GM19397 (cell line): ENCODE measurements at regions not wholly inside any gene's neighbourhood (a gene's known extent, or its start where the extent isn't known, plus 50 kb on each side); places are given as distances from the start of the nearest gene placed in this dataset.
"Not testable (repeated sequence)": the region's sequence is repeated elsewhere in the genome, so short reads cannot be mapped to it uniquely, and the experiment has no call there.

Source experiments
- ATAC-seq: cut with Tn5 transposase; IDR thresholded peaks from one replicate; pipeline ENCODE4 v1.9.1; 2021; ENCODE audit warnings: mild to moderate bottlenecking, moderate library complexity; ENCODE audit not compliant: unreplicated experiment

DNA sequence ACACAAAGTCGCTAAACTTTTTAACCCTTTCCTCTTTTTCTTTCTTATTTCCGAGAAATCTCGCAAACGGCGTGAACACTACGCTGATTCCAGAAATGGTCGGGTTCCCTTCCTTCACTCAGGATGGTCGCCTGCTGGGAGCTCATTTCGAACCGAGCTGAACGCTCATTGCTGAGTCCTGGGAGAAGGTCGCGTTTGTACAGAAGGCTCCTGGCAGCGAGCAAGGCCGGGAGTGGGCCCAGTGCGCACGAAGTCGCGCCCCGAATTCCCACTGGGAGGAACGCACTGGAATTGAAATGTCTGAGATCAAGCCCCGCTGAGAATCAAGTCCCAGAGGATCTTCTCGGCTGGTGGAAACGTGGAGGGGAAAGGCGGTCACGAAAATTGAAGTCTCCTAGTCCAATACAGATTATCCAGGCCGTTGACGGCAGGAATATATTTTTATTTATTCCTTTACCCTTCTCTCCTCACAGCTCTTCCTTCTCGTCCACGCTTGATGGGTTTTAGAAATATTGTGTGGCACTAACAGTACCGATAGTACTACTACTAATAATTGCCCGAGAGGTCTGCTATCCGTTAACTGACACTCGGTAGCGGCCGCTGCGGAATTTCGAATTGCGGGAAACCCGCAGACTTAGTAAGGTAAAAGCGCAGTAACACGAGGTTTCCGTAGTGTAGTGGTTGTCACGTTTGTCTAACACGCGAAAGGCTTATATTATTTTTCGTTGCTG lies 207.2 kb upstream of the ZNF184 start:
- ATAC-seq = no peak

GRCh38 chr6:27679308-27679963 lies 206.5 kb upstream of the ZNF184 start:
- ATAC-seq = no peak

- ATAC-seq = no peak
These were observed 205.6 kb upstream of the ZNF184 start for GRCh38 chr6:27678469-27678868.

DNA sequence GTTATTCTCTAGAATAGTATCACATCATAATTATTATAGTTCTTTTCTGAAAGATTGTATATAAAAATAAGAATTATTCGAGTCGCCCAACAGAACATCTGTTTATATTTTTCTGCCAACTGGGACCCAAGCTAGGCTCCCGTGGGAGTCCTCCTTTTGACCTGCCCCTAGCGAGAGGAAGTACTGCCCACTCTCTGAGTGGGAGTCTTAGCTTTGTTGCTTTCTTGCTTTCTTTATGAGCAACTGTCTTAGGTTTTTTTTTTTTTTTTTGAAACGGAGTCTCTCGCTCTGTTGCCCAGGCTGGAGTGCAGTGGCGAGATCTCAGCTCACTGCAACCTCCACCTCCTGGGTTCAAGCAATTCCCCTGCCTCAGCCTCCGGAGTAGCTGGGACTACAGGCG lies 202.0 kb upstream of the ZNF184 start:
- ATAC-seq = no peak

- no peak for ATAC-seq
These were observed 199.4 kb upstream of the ZNF184 start for GRCh38 chr6:27672113-27672799.

DNA sequence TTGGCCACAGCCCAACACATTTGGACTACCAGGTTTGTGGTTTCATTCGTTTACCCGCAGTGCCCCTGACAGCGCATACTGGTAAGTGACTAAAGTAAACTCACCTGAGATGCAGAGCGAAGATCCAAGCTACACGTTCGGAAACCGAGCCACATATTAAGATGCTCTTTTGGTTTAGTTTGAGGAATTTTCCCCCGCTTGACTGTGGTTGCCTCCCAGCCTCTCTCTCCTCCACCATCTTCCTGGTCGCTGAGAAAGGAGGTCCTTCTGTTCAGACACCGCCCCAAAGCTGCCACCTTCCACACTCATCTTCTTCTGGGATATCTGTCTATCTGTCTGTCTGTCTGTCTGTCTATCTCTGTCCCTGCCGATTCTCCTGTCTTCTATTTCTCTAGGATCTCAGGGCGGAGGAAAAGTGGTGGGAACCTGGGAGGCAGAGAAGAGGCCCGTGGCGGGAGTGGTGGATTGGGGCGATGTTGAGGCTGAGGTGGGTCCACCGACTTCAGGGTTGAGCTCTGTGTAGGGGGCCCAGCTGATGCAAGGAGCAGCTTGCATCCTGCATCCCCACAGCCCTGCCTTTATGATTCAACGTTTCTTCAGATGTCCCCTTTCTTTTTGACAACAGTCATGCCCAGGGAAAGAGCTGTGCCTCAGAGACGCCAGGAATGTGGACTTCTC lies 196.9 kb upstream of the ZNF184 start:
- no peak for ATAC-seq

DNA sequence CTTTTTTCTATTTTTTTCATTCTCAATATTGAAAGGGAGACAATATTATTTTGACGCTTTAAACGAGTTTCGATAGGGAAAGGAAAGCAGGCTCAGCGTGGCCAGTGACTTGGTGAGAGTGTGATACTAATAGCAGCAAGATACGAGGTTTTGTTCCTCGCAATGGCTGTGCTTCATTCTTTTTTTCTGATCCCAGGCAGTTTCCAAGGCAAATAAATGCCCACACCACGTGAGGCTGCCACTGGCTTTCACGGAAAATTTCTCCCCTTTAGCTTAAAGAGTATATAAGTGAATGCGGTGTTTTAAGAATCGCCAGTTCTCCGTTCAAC lies 196.4 kb upstream of the ZNF184 start:
- no peak for ATAC-seq

- no peak for ATAC-seq
These were observed 195.8 kb upstream of the ZNF184 start for GRCh38 chr6:27668442-27669294.

GRCh38 chr6:27667657-27668441 lies 194.9 kb upstream of the ZNF184 start:
- no peak for ATAC-seq

GRCh38 chr6:27667016-27667656 lies 194.2 kb upstream of the ZNF184 start:
- ATAC-seq = no peak

- no peak for ATAC-seq
These were observed 189.9 kb upstream of the ZNF184 start for GRCh38 chr6:27662769-27663168.

DNA sequence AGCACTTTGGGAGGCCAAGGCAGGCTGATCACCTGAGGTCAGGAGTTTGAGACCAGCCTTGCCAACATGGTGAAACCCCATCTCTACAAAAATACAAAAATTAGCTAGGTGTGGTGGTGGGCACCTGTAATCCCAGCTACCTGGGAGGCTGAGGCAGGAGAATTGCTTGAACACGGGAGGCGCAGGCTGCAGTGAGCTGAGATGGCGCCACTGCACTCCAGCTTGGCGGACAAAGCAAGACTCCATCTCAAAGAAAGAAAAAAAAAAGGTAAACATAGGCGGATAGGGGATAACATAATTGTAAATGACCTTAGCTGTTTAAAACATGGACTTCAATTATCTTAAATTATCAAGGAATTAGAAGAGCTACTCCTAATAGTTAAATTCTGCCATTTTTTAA lies 189.3 kb upstream of the ZNF184 start:
- not testable (repeated sequence) for ATAC-seq

- not testable (repeated sequence) for ATAC-seq
These were observed 180.4 kb upstream of the ZNF184 start for GRCh38 chr6:27653143-27653825.

DNA sequence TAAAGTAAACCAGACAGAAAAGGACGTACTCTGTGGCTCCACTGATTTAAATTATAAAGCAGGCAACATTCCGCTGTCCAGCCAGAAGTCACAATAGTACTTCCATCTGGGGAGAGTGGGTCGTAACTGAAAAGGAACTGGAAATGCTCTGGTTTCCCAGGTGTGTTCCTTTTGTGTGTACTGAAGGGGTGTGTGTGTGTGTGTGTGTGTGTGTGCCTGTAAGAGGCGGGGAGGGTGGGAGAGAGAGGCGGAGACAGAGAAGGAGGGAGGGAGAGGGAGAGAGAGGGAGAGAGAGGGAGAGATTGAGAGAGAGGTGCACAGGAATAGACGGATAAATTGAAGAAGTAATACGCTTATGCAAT lies 178.4 kb upstream of the ZNF184 start:
- ATAC-seq = no peak

DNA sequence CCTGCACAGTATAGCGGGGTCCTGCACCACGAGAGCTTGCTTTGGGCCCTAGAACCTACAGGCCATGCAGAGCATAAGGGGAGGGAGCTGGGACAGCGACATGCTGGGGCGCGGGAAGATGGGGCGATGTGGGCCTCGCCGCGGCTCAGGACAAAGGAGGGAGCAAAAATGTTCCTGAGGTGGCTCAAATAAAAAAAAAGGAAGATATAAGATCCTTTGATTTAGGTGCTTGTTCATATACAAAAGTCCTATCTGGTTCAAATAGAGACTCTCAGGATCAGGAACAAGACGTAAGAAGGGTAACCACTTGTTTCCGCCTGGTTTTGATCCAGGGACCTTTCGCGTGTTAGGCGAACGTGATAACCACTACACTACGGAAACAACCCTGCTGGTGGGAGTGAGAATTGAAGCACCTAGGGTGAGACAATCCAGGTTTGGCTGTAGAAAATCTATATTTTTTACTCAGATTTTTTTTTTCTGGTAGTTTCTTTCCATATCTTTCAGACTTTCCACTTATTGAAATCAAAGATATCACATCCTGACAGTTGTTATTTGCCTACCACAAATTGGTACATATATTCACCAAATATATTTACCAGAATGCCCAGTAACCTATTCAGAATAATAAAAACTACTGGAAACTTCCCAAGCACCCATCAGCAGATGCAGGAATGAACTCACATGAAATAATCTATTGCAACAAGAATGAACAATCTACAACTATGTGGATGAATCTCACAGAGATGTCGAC lies 177.9 kb upstream of the ZNF184 start:
- no peak for ATAC-seq

DNA sequence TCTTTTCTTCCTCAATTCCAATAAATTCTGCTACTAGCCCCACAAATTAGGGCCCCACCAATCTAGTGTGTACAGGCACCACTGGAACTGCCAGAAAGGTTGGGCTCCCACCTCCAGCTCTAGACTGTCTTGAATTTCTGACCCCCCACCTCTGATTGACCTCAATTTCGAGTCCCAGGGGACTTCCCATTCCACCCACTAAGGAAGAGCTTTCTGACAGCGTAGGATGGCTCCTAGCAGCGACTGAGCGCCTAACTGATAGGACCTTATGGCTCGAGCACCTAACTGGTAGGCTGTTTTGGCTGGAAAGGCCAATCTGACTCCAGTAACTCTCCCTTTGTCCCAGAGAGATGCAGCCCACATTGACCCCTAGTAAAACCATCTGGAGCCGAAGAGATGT lies 171.6 kb upstream of the ZNF184 start:
- no peak for ATAC-seq

- ATAC-seq = no peak
These were observed 170.0 kb upstream of the ZNF184 start for GRCh38 chr6:27642744-27643456.

GRCh38 chr6:27635886-27636285 lies 163.0 kb upstream of the ZNF184 start:
- not testable (repeated sequence) for ATAC-seq
